Common myeloid progenitor, CD34-positive (primary cell): ENCODE measurements at regions not wholly inside any gene's neighbourhood (a gene's known extent, or its start where the extent isn't known, plus 50 kb on each side); places are given as distances from the start of the nearest gene placed in this dataset.
"Not testable (repeated sequence)": the region's sequence is repeated elsewhere in the genome, so short reads cannot be mapped to it uniquely, and the experiment has no call there.

Source experiments
- CTCF ChIA-PET: fragments of 350-600 bp; sonication (Branson Sonifier 250); formaldehyde crosslinking; loops from one replicate; lab custom pipeline; 2021; ENCODE audit warnings: antibody characterized with exemption; lab: Charles Lee
- POLR2A ChIA-PET: fragments of 350-600 bp; sonication (Branson Sonifier 250); formaldehyde crosslinking; loops from one replicate; lab custom pipeline; 2021; ENCODE audit warnings: antibody characterized with exemption; lab: Charles Lee
- DNase-seq, 3 donors: peaks; one replicate each; pipeline versions ENCODE4 v3.0.0 to v3.0.0-alpha.2; 2013
- H3K27ac ChIP-seq, 2 experiments: 1 replicate in 1 of 2; 2 replicates in 1 of 2; pipeline ENCODE4 v1.7.0; 2013; ENCODE audit warnings: inconsistent platforms in 2 of 2, low read length in 2 of 2, mild to moderate bottlenecking in 2 of 2, low read depth in 1 of 2, moderate library complexity in 1 of 2; ENCODE audit not compliant: severe bottlenecking in 2 of 2, insufficient read depth in 1 of 2, poor library complexity in 1 of 2
- H3K27me3 ChIP-seq, 5 experiments: replicated peaks in 2 of 5; 1 replicate in 3 of 5; 2 replicates in 2 of 5; pipeline versions ENCODE4 v1.6.1 to v1.7.0; 2013; ENCODE audit warnings: low read length in 4 of 5, mild to moderate bottlenecking in 2 of 5, moderate library complexity in 2 of 5, inconsistent platforms in 1 of 5; ENCODE audit not compliant: insufficient read depth in 5 of 5, control insufficient read depth in 4 of 5
- H3K36me3 ChIP-seq, 4 experiments: 1 replicate in 2 of 4; 2 replicates in 2 of 4; pipeline versions ENCODE4 v1.6.1 to v1.7.0; 2013; ENCODE audit warnings: low read length in 3 of 4, control low read depth in 1 of 4, mild to moderate bottlenecking in 1 of 4; ENCODE audit not compliant: control insufficient read depth in 4 of 4, insufficient read depth in 4 of 4
- H3K4me1 ChIP-seq, 4 experiments: 1 replicate in 3 of 4; 2 replicates in 1 of 4; pipeline versions ENCODE4 v1.6.1 to v1.7.1; 2013; ENCODE audit warnings: low read length in 3 of 4, mild to moderate bottlenecking in 3 of 4, control low read depth in 1 of 4, inconsistent platforms in 1 of 4, moderate library complexity in 1 of 4; ENCODE audit not compliant: control insufficient read depth in 4 of 4, insufficient read depth in 4 of 4; ENCODE audit errors: control extremely low read depth in 1 of 4
- H3K4me3 ChIP-seq, 7 experiments: 1 replicate in 4 of 7; 2 replicates in 3 of 7; pipeline versions ENCODE4 v1.5.1 to v1.7.0; 2013; ENCODE audit warnings: mild to moderate bottlenecking in 7 of 7, low read length in 6 of 7, moderate library complexity in 6 of 7, inconsistent platforms in 2 of 7, low read depth in 2 of 7, control low read depth in 1 of 7; ENCODE audit not compliant: insufficient read depth in 4 of 7, control insufficient read depth in 1 of 7; ENCODE audit errors: extremely low read depth in 1 of 7
- H3K9me3 ChIP-seq, 5 experiments: 1 replicate in 4 of 5; 2 replicates in 1 of 5; pipeline versions ENCODE4 v1.6.1 to v1.7.1; 2013; ENCODE audit warnings: low read length in 4 of 5, mild to moderate bottlenecking in 2 of 5, inconsistent platforms in 1 of 5, low read depth in 1 of 5, moderate library complexity in 1 of 5; ENCODE audit not compliant: control insufficient read depth in 4 of 5, insufficient read depth in 2 of 5; ENCODE audit errors: control extremely low read depth in 1 of 5
- WGBS: methylation state at CpG from one replicate; pipeline ENCODE4 v1.1.5; 2013; ENCODE audit not compliant: insufficient coverage; 5-methylcytosine and 5-hydroxymethylcytosine counted together

DNA sequence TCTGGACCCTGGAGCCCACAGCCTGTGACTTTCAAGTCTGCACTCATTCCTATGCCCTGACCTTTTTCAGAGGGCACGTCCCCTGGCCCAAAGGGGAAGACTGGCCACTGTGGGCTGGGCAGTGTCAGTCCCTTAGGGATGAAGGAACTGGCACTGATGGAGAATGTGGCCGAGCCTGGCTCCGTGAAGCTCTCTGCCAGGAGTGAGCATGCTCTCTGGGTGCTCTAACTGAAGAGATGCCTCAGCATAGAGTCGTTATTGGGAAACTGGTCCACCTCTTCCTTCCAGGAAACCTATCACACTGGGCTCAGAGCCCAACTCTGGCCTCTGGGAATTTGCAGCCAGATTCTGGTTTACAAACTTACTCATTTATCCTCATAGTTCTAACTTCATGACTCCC lies 87.3 kb upstream of the OSBPL11 start:
- 78% methylated on average over 4 of the region's 4 CpGs for WGBS
- H3K4me3 ChIP-seq, H3K27ac ChIP-seq, H3K36me3 ChIP-seq, H3K4me1 ChIP-seq, DNase-seq, H3K9me3 ChIP-seq, H3K27me3 ChIP-seq, POLR2A ChIA-PET, CTCF ChIA-PET: not testable (repeated sequence)

GRCh38 chr3:125683067-125683829 lies 88.0 kb upstream of the OSBPL11 start:
- no peak for DNase-seq
- POLR2A ChIA-PET = no interaction called here
- Histone ChIP-seq H3K36me3 (no peaks in the 10 kb centered on the region), H3K9me3 (peaks cover 0 to 2% (median 0%) of the 10 kb centered on the region in 5 experiments), H3K27ac (no peak overlapping the region), H3K4me1 (no peaks in the 10 kb centered on the region), H3K27me3 (peaks cover 0 to 2% (median 0%) of the 10 kb centered on the region in 5 experiments), H3K4me3 (no peak overlapping the region)
- CTCF ChIA-PET = no interaction called here
- 75% methylated on average over 6 of the region's 9 CpGs for WGBS

- DNase-seq = peak in 2 of 3 donors; percentile 3 to 5
- POLR2A ChIA-PET = no interaction called here
- peaks cover 0 to 2% (median 0%) of the 10 kb centered on the region in 5 experiments for H3K27me3 ChIP-seq
- CTCF ChIA-PET = no interaction called here
- WGBS = 60% methylated on average over 11 of the region's 11 CpGs
- no peak overlapping the region for H3K4me3 ChIP-seq
- no peaks in the 10 kb centered on the region for H3K4me1 ChIP-seq
- peaks cover 0 to 2% (median 0%) of the 10 kb centered on the region in 5 experiments for H3K9me3 ChIP-seq
- no peaks in the 10 kb centered on the region for H3K36me3 ChIP-seq
- H3K27ac ChIP-seq = no peak overlapping the region
Measured at GRCh38 chr3:125684199-125684598, 88.9 kb upstream of the OSBPL11 start.

DNA sequence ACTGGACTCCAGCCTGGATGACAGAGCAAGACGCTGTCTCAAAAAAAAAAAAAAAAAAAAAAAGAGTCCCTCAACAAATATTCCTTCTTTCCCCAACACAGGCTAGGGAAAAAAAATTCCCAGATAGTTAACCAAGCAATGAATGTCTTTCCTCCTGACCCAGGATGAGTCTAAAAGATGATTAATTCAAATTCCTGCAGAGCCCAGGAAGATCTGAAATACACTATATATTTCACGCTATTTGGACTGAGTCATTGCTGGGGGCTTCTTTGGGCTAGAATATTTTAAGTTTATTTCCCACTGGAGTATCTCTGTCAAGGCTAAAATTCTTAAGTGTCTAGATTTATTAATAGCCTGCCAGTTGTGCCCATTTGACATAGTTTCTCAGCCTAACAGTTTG lies 90.4 kb upstream of the OSBPL11 start:
- POLR2A ChIA-PET, CTCF ChIA-PET: not testable (repeated sequence)
- WGBS = no CpG with 5 or more reads among the region's 2 CpGs

GRCh38 chr3:125692361-125692760 lies 97.1 kb upstream of the OSBPL11 start:
- POLR2A ChIA-PET = no interaction called here
- CTCF ChIA-PET = no interaction called here
- 93% methylated on average over 10 of the region's 13 CpGs for WGBS

More for the DNA sequence above, 90.4 kb upstream of the OSBPL11 start:
- H3K9me3 ChIP-seq, H3K27me3 ChIP-seq, H3K4me1 ChIP-seq, H3K36me3 ChIP-seq, DNase-seq, H3K4me3 ChIP-seq, H3K27ac ChIP-seq: not testable (repeated sequence)

GRCh38 chr3:125693887-125694286 lies 98.6 kb upstream of the OSBPL11 start:
- Histone ChIP-seq H3K27me3 (no peaks in the 10 kb centered on the region), H3K4me3 (no peak overlapping the region), H3K4me1 (no peaks in the 10 kb centered on the region), H3K36me3 (no peaks in the 10 kb centered on the region), H3K9me3 (peaks cover 0 to 2% (median 0%) of the 10 kb centered on the region in 5 experiments), H3K27ac (no peak overlapping the region)
- 97% methylated on average over 6 of the region's 10 CpGs for WGBS
- DNase-seq = no peak
- POLR2A ChIA-PET = no interaction called here
- CTCF ChIA-PET = no interaction called here

More at GRCh38 chr3:125692361-125692760, 97.1 kb upstream of the OSBPL11 start:
- peaks cover 0 to 4% (median 0%) of the 10 kb centered on the region in 5 experiments for H3K9me3 ChIP-seq
- H3K36me3 ChIP-seq = no peaks in the 10 kb centered on the region
- DNase-seq = no peak
- no peak overlapping the region for H3K4me3 ChIP-seq
- no peaks in the 10 kb centered on the region for H3K27me3 ChIP-seq
- H3K27ac ChIP-seq = no peak overlapping the region
- no peaks in the 10 kb centered on the region for H3K4me1 ChIP-seq

DNA sequence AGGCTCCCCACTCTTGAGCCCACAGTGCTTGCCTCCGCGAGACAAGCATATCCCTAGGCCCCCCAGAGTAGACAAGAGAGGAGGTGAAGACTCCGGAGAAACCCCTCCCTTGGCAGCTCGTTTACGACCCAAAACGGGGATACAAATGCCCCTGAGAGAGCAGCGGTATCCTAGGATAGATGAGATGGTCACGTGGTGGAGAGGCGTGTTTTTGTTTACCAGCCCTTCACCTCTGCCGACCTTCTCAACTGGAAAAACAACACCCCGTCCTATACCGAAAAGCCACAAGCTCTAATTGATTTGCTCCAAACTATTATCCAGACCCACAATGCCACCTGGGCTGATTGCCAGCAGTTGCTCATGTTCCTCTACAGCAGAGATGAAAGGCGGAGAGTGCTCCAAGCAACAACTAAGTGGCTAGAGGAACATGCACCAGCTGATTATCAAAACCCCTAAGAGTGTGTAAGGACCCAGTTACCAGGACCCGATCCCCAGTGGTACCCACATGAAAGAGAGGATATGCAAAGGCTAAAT lies 99.5 kb upstream of the OSBPL11 start:
- Histone ChIP-seq H3K27me3 (no peaks in the 10 kb centered on the region), H3K9me3 (peaks cover 0 to 2% (median 0%) of the 10 kb centered on the region in 5 experiments), H3K4me3 (no peak overlapping the region), H3K27ac (no peak overlapping the region), H3K4me1 (no peaks in the 10 kb centered on the region), H3K36me3 (no peaks in the 10 kb centered on the region)
- ChIA-PET POLR2A (no interaction called here), CTCF (no interaction called here)
- DNase-seq = no peak
- 96% methylated on average over 7 of the region's 14 CpGs for WGBS
